HG03025 (cell line): ENCODE measurements at regions not wholly inside any gene's neighbourhood (a gene's known extent, or its start where the extent isn't known, plus 50 kb on each side); places are given as distances from the start of the nearest gene placed in this dataset.
"Not testable (repeated sequence)": the region's sequence is repeated elsewhere in the genome, so short reads cannot be mapped to it uniquely, and the experiment has no call there.

Experiments used
- ATAC-seq: cut with Tn5 transposase; IDR thresholded peaks from one replicate; pipeline ENCODE4 v1.9.1; 2021; ENCODE audit warnings: mild to moderate bottlenecking, moderate library complexity; ENCODE audit not compliant: unreplicated experiment, low FRiP score

DNA sequence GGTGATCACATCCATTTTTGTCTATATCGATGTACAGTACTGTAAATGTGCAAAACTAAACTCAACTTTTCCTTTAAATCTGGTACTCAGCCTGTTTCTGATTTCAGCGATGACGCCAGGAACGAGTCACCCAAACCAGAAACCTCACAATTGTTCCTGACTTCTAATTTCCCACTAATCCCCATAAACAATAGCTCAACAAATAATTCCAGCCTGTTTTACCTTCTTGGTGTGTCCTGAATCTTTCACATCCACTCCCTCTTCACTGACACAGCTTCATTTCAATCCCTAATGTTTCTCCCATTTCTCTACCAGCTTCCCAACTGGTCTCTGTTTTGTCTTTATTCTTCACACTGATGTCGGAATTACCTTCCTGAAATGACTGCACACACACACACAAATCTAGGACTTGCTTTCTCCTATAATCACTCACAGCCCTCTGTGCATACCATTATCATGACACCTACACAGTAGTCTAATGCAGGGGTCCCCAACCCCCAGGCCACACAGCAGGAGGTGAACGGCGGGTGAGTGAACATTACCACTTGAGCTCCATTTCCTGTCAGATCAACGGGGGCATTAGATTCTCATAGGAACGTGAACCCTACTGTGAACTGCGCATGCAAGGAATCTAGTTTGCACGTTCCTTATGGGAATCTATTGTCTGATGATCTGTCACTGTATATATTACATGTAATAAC is 97.8 kb upstream of the SLC30A5 start:
- no peak for ATAC-seq

DNA sequence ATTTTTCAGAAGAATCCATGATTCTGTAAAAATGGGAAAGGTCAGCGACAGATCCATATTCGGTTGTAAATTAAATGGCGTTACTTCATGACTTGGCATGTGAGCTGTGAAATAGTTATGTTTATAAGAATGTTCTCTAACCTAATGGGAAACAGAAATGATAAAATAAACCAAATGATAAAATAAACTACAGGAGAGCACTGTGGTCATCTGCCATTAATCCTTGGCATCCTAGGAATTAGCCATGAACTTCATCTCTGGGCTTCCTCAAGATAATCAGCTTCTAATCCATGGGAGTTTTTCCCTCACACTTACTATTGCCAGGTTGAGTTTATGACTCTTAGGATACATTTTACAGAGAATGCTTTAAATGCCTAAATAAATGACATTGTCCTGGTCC is 94.6 kb upstream of the SLC30A5 start:
- no peak for ATAC-seq

DNA sequence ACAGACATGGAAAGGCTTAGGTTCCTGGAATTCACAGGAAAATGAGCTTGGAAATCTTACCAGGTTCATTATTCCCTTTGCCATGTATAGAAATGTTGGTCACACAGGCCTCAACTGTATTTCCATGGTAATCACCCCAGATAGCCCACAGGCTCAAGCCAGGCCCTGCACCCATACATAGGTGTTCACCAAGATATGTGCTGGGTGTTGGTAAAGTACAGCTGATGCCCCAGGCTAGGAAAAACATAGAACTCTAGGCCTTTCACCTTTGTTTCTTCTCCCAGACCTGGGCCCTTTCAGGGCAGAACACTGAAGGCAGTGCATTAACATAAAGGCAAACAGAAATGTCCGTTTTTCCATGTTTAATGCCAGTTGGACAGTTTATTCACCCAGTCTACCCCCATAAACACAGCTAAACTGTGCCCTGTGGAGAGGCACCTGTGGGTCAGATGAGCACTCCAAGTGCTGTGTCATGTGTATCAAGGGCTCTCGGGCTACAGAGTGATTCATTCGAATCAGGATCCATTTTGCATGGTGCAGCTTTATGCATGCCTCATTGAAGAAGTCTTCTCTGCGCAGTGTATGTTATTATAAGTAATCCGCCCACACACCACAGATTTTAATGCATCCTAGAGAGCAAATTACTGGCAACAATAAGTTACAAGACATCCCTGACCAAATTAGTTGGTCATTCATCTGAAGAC is 93.4 kb upstream of the SLC30A5 start:
- no peak for ATAC-seq

DNA sequence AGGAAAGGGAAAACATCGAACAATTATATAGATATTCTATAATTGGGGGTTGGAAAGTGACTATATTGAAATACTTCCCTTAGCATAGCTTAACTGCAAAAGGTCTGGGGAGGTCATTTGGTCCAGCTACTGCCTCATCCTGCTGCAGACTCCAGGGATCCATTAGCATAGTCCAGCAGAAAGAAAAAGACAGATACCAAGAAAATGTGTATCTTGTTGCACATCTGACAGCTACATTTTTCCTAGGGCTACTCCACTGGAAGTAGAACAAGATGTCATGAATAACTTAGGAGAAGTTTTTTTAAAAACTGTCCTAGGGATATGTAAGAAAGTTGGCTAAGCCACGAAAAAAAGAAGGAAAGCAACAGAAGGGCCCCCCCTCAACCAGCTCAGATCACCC is 92.9 kb upstream of the SLC30A5 start:
- ATAC-seq = no peak

DNA sequence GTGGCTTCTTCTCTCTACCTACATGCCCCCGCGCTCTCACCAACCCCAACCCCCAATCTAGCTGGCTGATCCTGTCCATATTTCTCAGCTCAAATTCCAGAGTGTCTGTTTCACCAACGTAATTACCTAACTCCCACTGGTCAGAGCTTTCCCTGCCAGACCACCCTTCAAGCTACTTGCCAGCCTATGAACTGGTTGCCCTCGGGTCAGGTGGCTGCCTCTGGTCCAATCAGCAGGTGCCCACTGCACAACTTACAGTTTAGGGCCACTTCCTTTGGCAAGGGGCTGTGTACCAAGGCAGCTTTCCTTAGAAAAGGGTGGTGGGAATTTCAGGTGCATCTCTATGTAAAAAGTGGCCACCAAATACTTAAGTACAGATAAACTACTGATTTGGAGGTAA is 92.2 kb upstream of the SLC30A5 start:
- no peak for ATAC-seq

DNA sequence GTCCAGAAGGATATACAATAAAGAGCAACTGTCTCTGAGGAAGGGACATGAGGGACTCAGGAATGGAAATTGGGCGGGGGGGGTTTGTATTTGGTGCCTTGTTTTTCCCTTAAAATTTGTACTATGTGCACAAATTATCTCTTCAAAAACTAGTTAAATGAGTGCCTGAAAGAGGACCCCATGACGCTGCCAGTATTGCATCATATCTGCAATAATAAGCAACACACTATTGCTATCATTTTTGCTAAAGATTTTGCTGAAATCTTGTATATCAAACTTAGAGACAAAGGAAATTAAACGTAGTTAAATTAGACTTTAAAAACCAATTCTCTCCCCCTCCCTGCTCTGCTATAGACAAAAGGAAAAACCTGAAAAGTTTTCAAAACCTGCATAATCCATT is 89.7 kb upstream of the SLC30A5 start:
- no peak for ATAC-seq

DNA sequence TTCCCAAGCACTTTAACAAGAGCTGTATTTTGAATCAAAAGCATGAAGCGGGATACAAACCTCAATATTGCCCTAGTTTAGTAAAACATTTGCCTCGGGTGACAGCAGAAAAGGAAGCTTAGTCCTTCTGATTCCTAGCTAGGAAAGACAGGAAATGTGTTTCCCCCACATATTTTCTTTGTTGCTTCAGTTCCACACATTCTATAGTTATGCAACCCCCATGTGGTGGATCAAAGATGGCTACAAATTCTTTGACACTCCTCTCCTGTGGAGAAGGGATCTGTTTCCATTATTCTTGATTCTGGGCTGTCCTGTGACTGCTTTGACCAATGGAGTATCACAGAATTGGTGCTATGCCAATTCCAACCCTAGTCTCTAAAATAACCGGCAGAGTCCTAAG is 89.1 kb upstream of the SLC30A5 start:
- no peak for ATAC-seq

DNA sequence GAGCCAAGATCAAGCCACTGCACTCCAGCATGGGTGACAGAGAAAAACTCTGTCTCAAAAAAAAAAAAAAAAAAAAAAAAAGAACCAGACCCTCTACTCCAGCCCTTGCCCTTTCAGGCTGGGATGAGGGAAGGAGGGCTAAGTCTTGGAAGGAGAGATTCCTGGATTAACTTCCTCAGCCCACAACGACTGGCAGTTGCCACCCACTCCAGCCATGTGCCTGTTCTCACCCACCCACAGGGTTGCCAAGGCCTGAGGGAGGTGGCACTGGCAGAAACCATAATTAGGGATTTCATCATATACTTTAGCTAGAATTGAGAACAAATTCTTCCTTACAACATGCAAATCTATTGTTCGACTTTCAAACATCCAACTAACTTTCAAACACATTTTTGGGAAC is 87.8 kb upstream of the SLC30A5 start:
- no peak for ATAC-seq

DNA sequence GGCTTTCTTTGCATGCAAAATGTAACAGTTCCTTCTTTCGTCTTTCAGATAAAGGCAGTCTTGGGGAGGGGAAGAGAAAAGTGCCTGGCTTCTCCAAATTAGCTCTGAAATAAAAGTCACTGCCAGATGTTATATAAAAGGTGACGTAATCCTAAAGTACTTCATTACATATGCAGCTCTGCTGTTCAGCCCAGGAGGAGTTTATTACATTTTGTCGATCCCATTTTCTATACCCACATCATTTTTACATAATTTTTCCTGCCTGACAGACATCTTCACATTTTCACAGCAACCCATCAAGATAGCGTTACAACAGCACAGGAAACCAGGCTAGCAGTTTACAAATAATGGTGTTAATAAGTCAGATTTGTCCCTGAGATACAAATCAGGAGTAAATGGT is 86.7 kb upstream of the SLC30A5 start:
- no peak for ATAC-seq

DNA sequence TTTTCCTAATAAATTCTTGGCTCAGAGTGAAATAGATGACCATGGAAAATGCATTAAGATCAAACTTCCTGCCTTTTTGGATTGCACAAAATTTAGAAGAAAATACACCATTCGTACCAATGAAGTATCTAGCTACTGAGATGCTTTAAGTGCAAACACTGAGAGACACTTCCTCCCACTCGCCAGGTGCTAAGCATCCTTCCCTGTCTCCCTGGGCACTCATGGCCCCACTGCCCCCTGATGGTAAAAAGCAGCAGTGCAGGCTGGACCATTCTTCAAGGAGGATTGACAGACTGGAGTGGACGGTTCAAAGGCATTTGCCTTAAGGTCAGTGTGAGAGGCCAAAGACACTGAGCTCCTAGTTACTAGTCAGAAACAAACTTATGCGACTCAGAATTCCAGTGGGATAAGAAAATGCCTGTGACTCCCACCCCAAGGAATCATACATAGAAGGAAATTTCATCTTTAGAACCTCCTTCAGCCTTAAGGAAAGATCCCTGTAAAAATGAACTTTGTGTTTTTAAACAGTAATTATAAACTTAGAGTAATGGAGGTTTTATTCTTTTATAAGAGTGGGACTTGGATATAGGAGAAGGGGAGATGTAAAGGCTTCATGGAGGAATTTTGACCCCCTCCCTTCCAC is 86.0 kb upstream of the SLC30A5 start:
- peak; percentile 90 for ATAC-seq

DNA sequence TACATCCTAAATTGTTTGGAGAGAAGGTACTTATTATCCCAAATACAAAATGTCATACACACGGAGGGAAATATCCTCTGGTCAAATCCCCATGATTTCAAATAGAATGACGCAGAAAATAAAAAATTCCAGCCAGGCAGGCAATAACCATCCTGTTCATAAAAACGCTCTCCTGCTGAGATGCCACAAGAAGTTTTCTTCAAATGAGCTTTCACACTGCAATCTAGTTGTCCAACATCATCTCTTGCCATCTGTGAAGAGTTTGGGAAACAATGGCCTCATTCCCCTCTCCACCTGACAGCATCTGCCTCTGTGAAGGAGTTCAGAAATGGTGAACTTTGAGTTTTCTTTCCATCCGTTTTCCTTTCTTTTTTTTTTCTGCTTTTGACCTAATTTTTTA is 83.3 kb upstream of the SLC30A5 start:
- ATAC-seq = no peak

DNA sequence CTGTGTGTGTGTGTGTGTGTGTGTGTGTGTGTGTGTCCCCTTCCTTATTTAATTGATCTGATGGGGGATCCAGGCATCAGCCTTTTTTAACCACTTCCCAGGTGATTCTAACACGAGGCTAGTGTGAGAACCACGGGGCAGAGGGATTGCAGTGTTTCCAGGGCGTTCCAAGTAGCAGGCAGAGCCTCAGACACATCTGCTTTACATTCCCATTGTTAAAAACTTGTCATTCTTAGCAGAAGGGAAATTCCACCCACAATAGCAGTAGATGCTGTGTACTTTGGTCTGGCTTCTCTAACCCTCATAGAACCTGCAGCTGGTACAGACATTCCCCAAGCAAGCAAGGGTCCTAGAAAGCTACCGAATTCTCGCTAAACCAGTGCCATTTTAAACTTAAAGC is 81.9 kb upstream of the SLC30A5 start:
- ATAC-seq = no peak

DNA sequence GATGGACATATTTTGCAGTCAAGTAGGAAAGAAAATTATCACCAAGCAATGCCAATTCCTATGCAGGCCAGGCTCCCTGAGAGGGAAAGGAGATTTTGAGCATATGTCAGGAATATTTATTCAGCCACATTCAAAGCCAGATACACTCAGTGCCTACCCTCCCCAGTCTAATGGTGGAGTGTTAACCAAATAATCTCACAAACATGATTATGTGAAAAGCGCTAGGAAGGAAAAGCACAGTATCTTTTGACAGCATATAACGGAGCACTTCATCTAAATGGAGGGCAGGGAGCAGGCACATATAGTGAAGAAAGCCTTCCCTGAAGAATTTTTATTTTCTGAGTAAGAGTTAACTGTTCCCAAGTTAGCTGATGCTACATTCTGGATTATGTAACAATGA is 80.3 kb upstream of the SLC30A5 start:
- ATAC-seq = no peak

DNA sequence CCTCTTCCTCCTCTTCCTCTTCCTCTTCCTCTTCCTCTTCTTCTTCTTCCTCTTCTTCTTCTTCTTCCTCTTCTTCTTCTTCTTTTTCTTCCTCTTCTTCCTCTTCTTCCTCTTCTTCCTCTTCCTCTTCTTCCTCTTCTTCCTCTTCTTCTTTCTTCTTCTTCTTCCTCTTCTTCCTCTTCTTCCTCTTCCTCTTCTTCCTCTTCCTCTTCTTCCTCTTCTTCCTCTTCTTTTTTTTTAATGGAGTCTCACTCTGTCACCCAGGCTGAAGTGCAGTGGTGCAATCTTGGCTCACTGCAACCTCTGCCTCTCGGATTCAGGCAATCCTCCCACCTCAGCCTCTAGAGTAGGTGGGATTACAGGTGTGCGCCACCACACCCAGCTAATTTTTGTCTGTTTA is 79.8 kb upstream of the SLC30A5 start:
- ATAC-seq = not testable (repeated sequence)

DNA sequence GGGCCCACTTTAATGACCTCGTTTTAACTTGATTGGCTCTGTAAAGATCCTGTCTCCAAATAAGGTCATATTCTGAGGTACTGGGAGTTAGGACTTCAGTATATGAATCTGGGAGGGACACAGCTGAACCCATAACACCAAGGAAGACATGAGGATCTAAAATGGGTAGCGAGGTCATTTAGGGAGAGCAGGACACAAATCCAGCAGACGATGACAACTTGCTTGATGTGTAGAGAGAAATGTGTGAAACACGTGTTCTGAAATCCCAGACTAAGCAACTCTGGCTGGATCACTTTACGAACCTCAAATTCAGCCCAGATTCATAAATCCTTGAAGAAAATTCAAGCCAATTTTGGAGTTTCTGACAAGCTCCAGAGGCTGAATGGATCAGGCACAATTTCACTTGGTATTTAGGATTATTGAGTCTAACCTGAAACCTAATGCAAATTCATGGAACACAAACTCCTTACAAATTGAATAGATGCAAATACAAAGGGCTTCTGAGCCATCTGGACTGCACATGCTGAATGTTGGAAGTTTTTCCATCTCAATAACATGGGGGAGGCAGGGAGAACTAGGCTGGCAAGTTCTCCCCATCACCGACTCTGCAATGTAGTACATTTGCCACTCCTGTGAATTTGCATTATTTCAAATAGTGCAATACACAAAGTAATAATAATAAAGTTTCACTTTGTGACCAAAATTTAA is 74.0 kb upstream of the SLC30A5 start:
- ATAC-seq = no peak

DNA sequence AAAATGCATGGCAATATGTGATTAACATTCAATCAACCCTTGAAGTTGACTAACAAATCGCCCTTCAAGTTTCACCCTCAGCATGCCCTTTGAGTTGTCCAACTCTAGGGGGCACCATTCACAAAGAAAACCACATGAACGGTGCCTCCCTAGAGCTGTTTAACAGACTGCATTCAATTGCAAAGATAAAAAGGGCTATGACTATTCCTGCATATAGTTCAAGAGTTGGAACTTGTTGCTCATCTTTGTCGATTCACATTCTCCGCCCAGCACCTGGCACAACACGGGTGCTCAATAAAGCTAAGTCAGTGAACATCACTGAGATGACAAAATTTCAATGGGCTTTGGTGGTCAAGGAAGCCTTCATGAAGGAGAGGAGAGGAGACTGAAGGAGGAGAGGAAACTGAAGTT is 69.6 kb upstream of the SLC30A5 start:
- no peak for ATAC-seq

DNA sequence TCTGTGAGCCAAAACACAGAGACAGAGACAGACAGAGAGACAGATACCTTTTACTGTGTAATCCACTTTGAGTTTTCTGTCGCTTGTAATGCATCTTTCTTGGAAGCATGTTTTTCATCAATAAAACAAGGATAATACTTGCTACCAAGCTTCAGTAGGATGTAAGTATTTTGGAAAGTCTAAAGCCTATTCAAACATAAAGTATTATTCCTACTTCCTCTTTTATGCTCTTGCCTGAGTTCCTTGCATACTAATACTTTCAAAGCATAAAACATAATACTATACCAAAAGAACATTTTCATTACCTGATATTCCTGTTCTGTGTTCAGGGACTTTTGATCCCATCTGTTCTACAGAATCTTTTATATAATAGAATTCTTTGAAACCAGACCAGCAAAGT is 64.5 kb upstream of the SLC30A5 start:
- no peak for ATAC-seq

DNA sequence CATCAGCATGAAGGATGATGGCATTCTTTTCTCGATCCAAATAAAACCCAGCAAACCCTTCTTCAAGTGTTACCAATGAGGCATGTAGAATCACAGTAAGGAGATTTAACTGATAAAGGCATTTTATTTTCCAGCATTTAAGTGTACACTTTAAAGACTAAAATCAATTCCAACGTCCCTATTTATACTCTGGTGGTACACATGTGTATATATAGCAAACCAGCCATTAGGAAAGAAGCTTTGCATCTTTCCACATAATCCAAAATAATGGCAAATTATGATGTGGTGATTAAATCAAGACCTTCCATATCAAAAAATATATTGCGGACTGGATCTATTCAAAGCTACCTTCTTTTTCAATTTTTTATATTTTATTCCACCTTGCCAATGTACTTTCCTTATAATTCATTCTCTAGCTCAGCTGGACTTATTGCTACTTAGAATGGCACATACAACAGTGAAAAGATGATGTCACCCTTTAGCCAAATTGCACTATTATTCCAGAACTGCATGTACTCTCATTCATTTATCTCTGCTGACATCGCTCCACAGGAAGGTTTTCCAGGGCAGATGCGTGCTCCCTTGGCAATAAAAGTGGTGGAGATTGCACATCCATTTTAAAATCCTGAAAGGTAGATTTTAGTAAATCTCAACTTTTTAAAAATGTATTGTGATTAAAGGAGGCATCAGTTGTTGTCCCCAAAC is 63.3 kb upstream of the SLC30A5 start:
- ATAC-seq = no peak

DNA sequence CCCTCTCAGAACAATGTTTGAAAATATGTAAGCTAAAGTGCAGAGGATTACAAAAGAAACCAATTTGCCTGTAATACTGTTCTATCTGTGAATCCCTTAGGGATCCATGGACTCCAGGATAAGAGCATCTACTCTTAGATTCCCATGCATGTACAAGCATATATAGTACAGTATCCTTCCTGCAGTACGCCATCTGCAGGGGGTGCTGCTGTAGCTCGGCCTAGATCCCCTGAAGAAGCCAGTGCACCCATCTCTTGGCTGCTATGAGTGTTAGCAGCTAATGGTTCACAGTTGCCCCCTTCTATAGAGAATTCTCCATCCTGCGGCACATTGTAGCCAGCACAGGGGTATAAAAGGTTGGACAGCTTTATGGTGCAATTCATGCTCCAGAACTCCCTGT is 61.8 kb upstream of the SLC30A5 start:
- no peak for ATAC-seq

DNA sequence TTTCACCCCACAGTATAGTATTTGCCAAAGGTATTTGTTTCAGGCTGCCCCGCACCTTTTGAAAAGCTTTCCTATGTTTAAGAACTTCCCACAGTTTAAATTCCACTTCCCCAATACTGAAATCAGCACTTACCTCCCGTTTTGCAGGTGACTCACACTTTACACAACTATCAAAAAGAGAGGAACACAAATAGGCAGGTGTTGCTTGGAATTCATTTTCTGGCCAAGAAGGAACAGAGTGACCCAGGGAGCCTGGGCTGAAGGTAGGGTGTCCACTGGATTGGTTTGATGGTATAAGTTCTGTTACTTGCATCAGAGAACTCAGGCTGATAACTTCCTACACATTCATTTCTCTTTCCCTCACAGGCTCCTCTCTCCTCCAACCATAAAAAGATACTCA is 60.1 kb upstream of the SLC30A5 start:
- no peak for ATAC-seq

DNA sequence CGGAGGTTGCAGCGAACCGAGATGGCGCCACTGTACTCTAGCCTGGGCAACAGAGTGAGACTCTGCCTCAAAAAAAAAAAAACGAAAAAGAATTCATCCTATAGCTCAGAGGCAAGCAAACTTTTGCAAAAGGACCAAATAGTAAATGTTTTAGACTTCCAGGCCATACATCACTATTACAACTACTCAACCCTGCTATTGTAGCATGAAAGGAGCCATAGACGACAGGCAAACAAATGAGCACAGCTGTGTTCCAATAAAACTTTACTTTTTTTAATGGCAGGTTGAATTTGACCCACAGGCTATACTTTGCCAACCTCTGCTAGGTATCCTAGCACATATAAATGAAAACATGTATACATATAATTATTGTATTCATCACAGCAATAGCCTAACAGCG is 58.9 kb upstream of the SLC30A5 start:
- no peak for ATAC-seq
